CD4-positive, alpha-beta T cell treated with Interleukin-12 subunit alpha and Interleukin-12 subunit beta, for 1 hour (primary cell): ENCODE measurements at regions not wholly inside any gene's neighbourhood (a gene's known extent, or its start where the extent isn't known, plus 50 kb on each side); places are given as distances from the start of the nearest gene placed in this dataset.

Source experiments
- DNase-seq: peaks from one replicate; pipeline ENCODE4 v3.0.0-alpha.2; 2020

GRCh38 chr10:120710076-120710475 lies 141.1 kb upstream of the WDR11 start:
- DNase-seq, result no peak

GRCh38 chr10:120711860-120712259 lies 139.3 kb upstream of the WDR11 start:
- DNase-seq, result no peak

GRCh38 chr10:120713573-120714205 lies 137.5 kb upstream of the WDR11 start:
- DNase-seq, result no peak

- DNase-seq, result no peak
Measured at GRCh38 chr10:120715171-120715570, 136.0 kb upstream of the WDR11 start.

- no peak for DNase-seq
Measured at GRCh38 chr10:120719333-120719732, 131.8 kb upstream of the WDR11 start.

- no peak for DNase-seq
Measured at GRCh38 chr10:120727001-120727400, 124.2 kb upstream of the WDR11 start.

- DNase-seq, result no peak
Measured at GRCh38 chr10:120729547-120729946, 121.6 kb upstream of the WDR11 start.

- no peak for DNase-seq
Measured at GRCh38 chr10:120732067-120732466, 119.1 kb upstream of the WDR11 start.

GRCh38 chr10:120732643-120733313 lies 118.4 kb upstream of the WDR11 start:
- DNase-seq, result no peak

- DNase-seq, result no peak
Measured at GRCh38 chr10:120734483-120735078, 116.6 kb upstream of the WDR11 start.

- DNase-seq, result no peak
Measured at GRCh38 chr10:120735315-120735714, 115.8 kb upstream of the WDR11 start.

GRCh38 chr10:120735773-120736371 lies 115.3 kb upstream of the WDR11 start:
- DNase-seq, result peak; percentile 23

- no peak for DNase-seq
Measured at GRCh38 chr10:120736377-120736776, 114.8 kb upstream of the WDR11 start.

- DNase-seq, result no peak
Measured at GRCh38 chr10:120738658-120739057, 112.5 kb upstream of the WDR11 start.

GRCh38 chr10:120741396-120741795 lies 109.8 kb upstream of the WDR11 start:
- DNase-seq, result no peak

GRCh38 chr10:120742373-120742772 lies 108.8 kb upstream of the WDR11 start:
- DNase-seq, result no peak

- no peak for DNase-seq
Measured at GRCh38 chr10:120744040-120744439, 107.1 kb upstream of the WDR11 start.

GRCh38 chr10:120746001-120746777 lies 105.0 kb upstream of the WDR11 start:
- no peak for DNase-seq

- DNase-seq, result no peak
Measured at GRCh38 chr10:120748519-120748918, 102.6 kb upstream of the WDR11 start.

GRCh38 chr10:120749072-120749471 lies 102.1 kb upstream of the WDR11 start:
- DNase-seq, result no peak

- peak; percentile 3 for DNase-seq
Measured at GRCh38 chr10:120749856-120750566, 101.2 kb upstream of the WDR11 start.

GRCh38 chr10:120755771-120756170 lies 95.4 kb upstream of the WDR11 start:
- DNase-seq, result no peak

GRCh38 chr10:120760253-120760652 lies 90.9 kb upstream of the WDR11 start:
- no peak for DNase-seq
